SK-N-SH (cell line): ENCODE measurements at regions not wholly inside any gene's neighbourhood (a gene's known extent, or its start where the extent isn't known, plus 50 kb on each side); places are given as distances from the start of the nearest gene placed in this dataset.

ENCODE experiments used
- CTCF ChIA-PET: fragments of 300-600, 350-600 bp; formaldehyde crosslinking; extraction: SDS; loops from one replicate; lab custom pipeline; 2021; lab: Yijun Ruan, JAX
- POLR2A ChIA-PET: fragments of 350-600 bp; sonication (Branson Sonifier 250); formaldehyde crosslinking; extraction: SDS; loops from one replicate; lab custom pipeline; 2020; ENCODE audit warnings: antibody characterized with exemption, inconsistent platforms; lab: Yijun Ruan, JAX
- DNase-seq: peaks from one replicate; pipeline ENCODE4 v3.0.0; 2012
- H2AFZ ChIP-seq: fragments of 200-600 bp; sonication (generic); 2 replicates; pipeline ENCODE4 v1.8.1; 2016; ENCODE audit warnings: antibody characterized with exemption, mild to moderate bottlenecking, low read depth
- H3F3A ChIP-seq: fragments of 200-600 bp; sonication (generic); replicated peaks from 2 replicates; pipeline ENCODE3; 2016; ENCODE audit warnings: antibody characterized with exemption, mild to moderate bottlenecking; ENCODE audit not compliant: insufficient read depth
- H3K27ac ChIP-seq, 2 experiments: fragments of 200-500 bp in 1 of 2; fragments of 200-600 bp in 1 of 2; sonication (Bioruptor generic) in 1 of 2; sonication (generic), shearing (Covaris generic) in 1 of 2; 2 replicates each; pipeline versions ENCODE4 v1.5.1 to v1.6.1; 2014 to 2016; ENCODE audit warnings: low read depth in 2 of 2, inconsistent platforms in 1 of 2, low read length in 1 of 2, mild to moderate bottlenecking in 1 of 2, mixed read lengths in 1 of 2
- H3K27me3 ChIP-seq: fragments of 200-600 bp; sonication (generic), shearing (Covaris generic); 2 replicates; pipeline ENCODE4 v1.6.1; 2016; ENCODE audit warnings: mixed run types; ENCODE audit not compliant: insufficient read depth
- H3K36me3 ChIP-seq, 2 experiments: fragments of 200-500 bp in 1 of 2; fragments of 200-600 bp in 1 of 2; sonication (Bioruptor generic) in 1 of 2; sonication (generic) in 1 of 2; replicated peaks in 1 of 2; 2 replicates each; pipeline versions ENCODE3 to v1.5.1; 2014 to 2016; ENCODE audit warnings: low read length in 1 of 2, mild to moderate bottlenecking in 1 of 2; ENCODE audit not compliant: insufficient read depth in 2 of 2, control insufficient read depth in 1 of 2
- H3K4me1 ChIP-seq, 2 experiments: fragments of 200-500 bp in 1 of 2; fragments of 200-600 bp in 1 of 2; sonication (Bioruptor generic) in 1 of 2; sonication (generic), shearing (Covaris generic) in 1 of 2; 2 replicates each; pipeline versions ENCODE4 v1.5.1 to v1.6.1; 2014 to 2016; ENCODE audit warnings: low read depth in 1 of 2, low read length in 1 of 2, mixed run types in 1 of 2; ENCODE audit not compliant: insufficient read depth in 2 of 2, control insufficient read depth in 1 of 2
- H3K4me2 ChIP-seq: fragments of 200-600 bp; sonication (generic), shearing (Covaris generic); 2 replicates; pipeline ENCODE4 v1.6.1; 2017; ENCODE audit warnings: mixed run types
- H3K4me3 ChIP-seq, 2 experiments: fragments of 200-500 bp in 1 of 2; fragments of 200-600 bp in 1 of 2; sonication (Bioruptor generic) in 1 of 2; sonication (generic), shearing (Covaris generic) in 1 of 2; 2 replicates each; pipeline versions ENCODE4 v1.5.1 to v1.8.1; 2014 to 2016; ENCODE audit warnings: low read depth in 2 of 2, inconsistent platforms in 1 of 2, low read length in 1 of 2, mild to moderate bottlenecking in 1 of 2, mixed read lengths in 1 of 2, moderate library complexity in 1 of 2
- H3K79me2 ChIP-seq: fragments of 200-600 bp; sonication (generic); 2 replicates; pipeline ENCODE4 v1.8.1; 2017; ENCODE audit warnings: mild to moderate bottlenecking; ENCODE audit not compliant: insufficient read depth
- H3K9ac ChIP-seq: fragments of 200-600 bp; sonication (generic); 2 replicates; pipeline ENCODE4 v1.6.1; 2017; ENCODE audit warnings: mixed run types
- H3K9me2 ChIP-seq: fragments of 200-600 bp; sonication (generic); 2 replicates; pipeline ENCODE4 v1.6.1; 2017; ENCODE audit warnings: mixed run types
- H3K9me3 ChIP-seq: fragments of 200-600 bp; sonication (generic); 2 replicates; pipeline ENCODE4 v1.6.1; 2017; ENCODE audit warnings: mixed run types, mild to moderate bottlenecking, moderate library complexity
- H4K20me1 ChIP-seq: fragments of 200-600 bp; sonication (generic); 2 replicates; pipeline ENCODE4 v1.6.1; 2017; ENCODE audit warnings: mild to moderate bottlenecking, mixed run types; ENCODE audit not compliant: insufficient read depth
- FOXM1 ChIP-seq: IDR thresholded peaks from 2 replicates; pipeline ENCODE4 v1.4.0; 2012; ENCODE audit warnings: low read depth, mild to moderate bottlenecking
- GABPA ChIP-seq: IDR thresholded peaks from 2 replicates; pipeline ENCODE4 v1.4.0; 2012; ENCODE audit warnings: low read depth, mild to moderate bottlenecking
- GATA2 ChIP-seq: sonication (generic); formaldehyde crosslinking; IDR thresholded peaks from 2 replicates; pipeline ENCODE4 v1.5.0; 2020; ENCODE audit warnings: mild to moderate bottlenecking, missing genetic modification reagents
- IRF3 ChIP-seq: fragments of 150-350 bp; IDR thresholded peaks from 2 replicates; pipeline ENCODE4 v1.6.1; 2016; ENCODE audit warnings: mild to moderate bottlenecking, low read depth, low read length
- JUND ChIP-seq: IDR thresholded peaks from 2 replicates; pipeline ENCODE4 v1.4.0; 2012
- MXI1 ChIP-seq: IDR thresholded peaks from 2 replicates; pipeline ENCODE4 v1.6.1; 2012; ENCODE audit warnings: mild to moderate bottlenecking, low read depth, low read length, improper control_type of control experiment
- NFIC ChIP-seq: IDR thresholded peaks from 2 replicates; pipeline ENCODE4 v1.4.0; 2012; ENCODE audit warnings: borderline replicate concordance
- RCOR1 ChIP-seq: fragments of 150-350 bp; IDR thresholded peaks from 2 replicates; pipeline ENCODE4 v1.6.1; 2017; ENCODE audit warnings: antibody characterized with exemption, low read length
- TCF12 ChIP-seq: IDR thresholded peaks from 2 replicates; pipeline ENCODE4 v1.4.0; 2012
- YY1 ChIP-seq: IDR thresholded peaks from 2 replicates; pipeline ENCODE4 v1.4.0; 2012; ENCODE audit warnings: low read depth, mild to moderate bottlenecking
- ZBTB33 ChIP-seq: IDR thresholded peaks from 2 replicates; pipeline ENCODE4 v1.4.0; 2012; ENCODE audit warnings: low read depth, borderline replicate concordance
- WGBS: methylation state at CpG from one replicate; pipeline ENCODE4 v1.1.6; 2017; ENCODE audit warnings: low lambda C conversion rate; 5-methylcytosine and 5-hydroxymethylcytosine counted together

DNA sequence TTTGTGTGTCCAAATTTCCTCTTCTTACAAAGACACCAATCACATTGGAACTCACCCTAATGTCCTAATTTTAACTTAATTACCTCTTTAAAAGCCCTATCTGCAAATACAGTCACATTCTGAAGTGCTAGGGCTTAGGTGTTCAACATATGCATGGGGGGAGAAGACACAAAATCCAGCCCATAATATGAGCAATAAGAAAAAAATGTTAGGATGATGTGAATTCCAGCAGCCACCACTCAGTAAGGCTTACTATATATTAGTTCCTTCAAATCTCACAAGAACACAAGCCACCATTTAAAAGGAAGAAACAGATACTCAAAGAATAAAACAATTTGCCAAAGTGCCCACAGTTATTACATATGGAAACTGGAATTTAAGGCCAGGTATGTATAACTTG lies 285.7 kb downstream of the EPHA4 start:
- no peaks in the 10 kb centered on the region for H3F3A ChIP-seq
- no peak overlapping the region for H2AFZ ChIP-seq
- CTCF ChIA-PET: no interaction called here
- DNase-seq: no peak
- POLR2A ChIA-PET: no interaction called here
- no peaks in the 10 kb centered on the region for H3K27me3 ChIP-seq
- H3K9ac ChIP-seq: no peak overlapping the region
- no peaks in the 10 kb centered on the region for H3K36me3 ChIP-seq
- TF ChIP-seq NFIC (no peak), JUND (no peak), GATA2 (CRISPR knock-in tag) (no peak), YY1 (no peak), MXI1 (no peak), FOXM1 (no peak), IRF3 (no peak), TCF12 (no peak)
- TF ChIP-seq, all 33 proteins: peak for 0
- Histone ChIP-seq H3K4me1 (no peaks in the 10 kb centered on the region; a peak in 1 of 4 replicates), H3K4me2 (no peak overlapping the region), H3K4me3 (no peak overlapping the region), H3K9me2 (no peaks in the 10 kb centered on the region), H3K9me3 (no peaks in the 10 kb centered on the region), H3K79me2 (no peaks in the 10 kb centered on the region), H3K27ac (no peak overlapping the region), H4K20me1 (no peaks in the 10 kb centered on the region)

- H3K4me2 ChIP-seq: no peak overlapping the region
- CTCF ChIA-PET: no interaction called here
- H3K27ac ChIP-seq: no peak overlapping the region
- H3K9me2 ChIP-seq: no peaks in the 10 kb centered on the region
- no peaks in the 10 kb centered on the region; a peak in 1 of 4 replicates for H3K4me1 ChIP-seq
- H4K20me1 ChIP-seq: no peaks in the 10 kb centered on the region
- H2AFZ ChIP-seq: no peak overlapping the region
- no peaks in the 10 kb centered on the region for H3K79me2 ChIP-seq
- no peaks in the 10 kb centered on the region for H3K36me3 ChIP-seq
- H3K27me3 ChIP-seq: no peaks in the 10 kb centered on the region
- H3K4me3 ChIP-seq: no peak overlapping the region
- TF ChIP-seq TCF12 (no peak), RCOR1 (no peak), FOXM1 (no peak), YY1 (no peak), GABPA (no peak), ZBTB33 (no peak)
- H3K9me3 ChIP-seq: no peaks in the 10 kb centered on the region
- POLR2A ChIA-PET: no interaction called here
- DNase-seq: no peak
- H3K9ac ChIP-seq: no peak overlapping the region
- H3F3A ChIP-seq: no peaks in the 10 kb centered on the region
- WGBS: 0% methylated on average over 3 of the region's 3 CpGs
Measured at GRCh38 chr2:221289389-221289788, 282.7 kb downstream of the EPHA4 start.
